ENCODE measurements at regions not wholly inside any gene's neighbourhood (a gene's known extent, or its start where the extent isn't known, plus 50 kb on each side); places are given as distances from the start of the nearest gene placed in this dataset.
"Not testable (repeated sequence)": the region's sequence is repeated elsewhere in the genome, so short reads cannot be mapped to it uniquely, and the experiment has no call there.

- DNase-seq, result no peak
These were observed 307.0 kb downstream of the C6orf118 start for GRCh38 chr6:165002358-165002757.

GRCh38 chr6:165001502-165002157 is 307.8 kb downstream of the C6orf118 start:
- DNase-seq, result no peak

- DNase-seq, result no peak
These were observed 311.1 kb downstream of the C6orf118 start for GRCh38 chr6:164998297-164998696.

GRCh38 chr6:164996838-164997237 is 312.6 kb downstream of the C6orf118 start:
- DNase-seq, result no peak

- no peak for DNase-seq
These were observed 317.8 kb downstream of the C6orf118 start for GRCh38 chr6:164991573-164991972.

- no peak for DNase-seq
These were observed 318.5 kb downstream of the C6orf118 start for GRCh38 chr6:164990901-164991300.

GRCh38 chr6:164982389-164982788 is 327.0 kb downstream of the C6orf118 start:
- no peak for DNase-seq

GRCh38 chr6:164967102-164967501 is 342.3 kb downstream of the C6orf118 start:
- DNase-seq, result no peak

- no peak for DNase-seq
These were observed 346.6 kb downstream of the C6orf118 start for GRCh38 chr6:164962805-164963204.

GRCh38 chr6:164947164-164947563 is 362.2 kb downstream of the C6orf118 start:
- no peak for DNase-seq

GRCh38 chr6:164942271-164942670 is 367.1 kb downstream of the C6orf118 start:
- no peak for DNase-seq

- not testable (repeated sequence) for DNase-seq
These were observed 376.1 kb downstream of the C6orf118 start for GRCh38 chr6:164933238-164933794.

GRCh38 chr6:164929408-164929977 is 379.9 kb downstream of the C6orf118 start:
- DNase-seq, result no peak

- DNase-seq, result no peak
These were observed 380.5 kb downstream of the C6orf118 start for GRCh38 chr6:164928728-164929407.

GRCh38 chr6:164928057-164928727 is 381.2 kb downstream of the C6orf118 start:
- DNase-seq, result no peak

- DNase-seq, result peak; percentile 17 to 59
These were observed 381.9 kb downstream of the C6orf118 start for GRCh38 chr6:164927288-164928056.

GRCh38 chr6:164926686-164927085 is 382.7 kb downstream of the C6orf118 start:
- no peak for DNase-seq

- no peak for DNase-seq
These were observed 383.5 kb downstream of the C6orf118 start for GRCh38 chr6:164925681-164926530.

- no peak for DNase-seq
These were observed 384.7 kb downstream of the C6orf118 start for GRCh38 chr6:164924674-164925073.

- no peak for DNase-seq
These were observed 392.2 kb downstream of the C6orf118 start for GRCh38 chr6:164917211-164917610.

- DNase-seq, result no peak
These were observed 393.3 kb downstream of the C6orf118 start for GRCh38 chr6:164916087-164916486.
